ENCODE measurements at regions not wholly inside any gene's neighbourhood (a gene's known extent, or its start where the extent isn't known, plus 50 kb on each side); places are given as distances from the start of the nearest gene placed in this dataset.

DNA sequence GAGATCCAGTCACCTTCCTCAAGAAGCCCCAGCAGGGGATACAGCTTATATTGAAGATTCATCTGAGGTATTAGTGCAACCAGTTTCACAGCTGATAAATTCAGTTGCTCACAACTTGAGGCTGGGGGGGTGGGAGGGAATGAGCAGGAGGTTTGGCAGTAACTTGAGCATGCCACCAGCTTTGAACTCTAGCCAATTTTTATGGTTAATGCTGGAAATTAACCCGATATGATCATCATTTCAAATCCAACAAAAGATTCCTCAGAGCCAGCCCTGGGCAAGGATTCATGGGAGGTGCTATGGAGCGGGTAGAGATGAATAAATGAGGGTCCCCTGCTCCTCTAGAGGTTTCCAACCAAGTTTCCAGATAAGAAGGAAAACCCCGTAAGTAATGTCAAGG lies 73.1 kb upstream of the HES1 start:
- TF ChIP-seq POLR2AphosphoS5 (IDR thresholded peaks at IDR 0.05; ENCODE audit: insufficient read depth in 1 of 2, low read depth in 1 of 2): no peak
- TF ChIP-seq, protein P1, sequence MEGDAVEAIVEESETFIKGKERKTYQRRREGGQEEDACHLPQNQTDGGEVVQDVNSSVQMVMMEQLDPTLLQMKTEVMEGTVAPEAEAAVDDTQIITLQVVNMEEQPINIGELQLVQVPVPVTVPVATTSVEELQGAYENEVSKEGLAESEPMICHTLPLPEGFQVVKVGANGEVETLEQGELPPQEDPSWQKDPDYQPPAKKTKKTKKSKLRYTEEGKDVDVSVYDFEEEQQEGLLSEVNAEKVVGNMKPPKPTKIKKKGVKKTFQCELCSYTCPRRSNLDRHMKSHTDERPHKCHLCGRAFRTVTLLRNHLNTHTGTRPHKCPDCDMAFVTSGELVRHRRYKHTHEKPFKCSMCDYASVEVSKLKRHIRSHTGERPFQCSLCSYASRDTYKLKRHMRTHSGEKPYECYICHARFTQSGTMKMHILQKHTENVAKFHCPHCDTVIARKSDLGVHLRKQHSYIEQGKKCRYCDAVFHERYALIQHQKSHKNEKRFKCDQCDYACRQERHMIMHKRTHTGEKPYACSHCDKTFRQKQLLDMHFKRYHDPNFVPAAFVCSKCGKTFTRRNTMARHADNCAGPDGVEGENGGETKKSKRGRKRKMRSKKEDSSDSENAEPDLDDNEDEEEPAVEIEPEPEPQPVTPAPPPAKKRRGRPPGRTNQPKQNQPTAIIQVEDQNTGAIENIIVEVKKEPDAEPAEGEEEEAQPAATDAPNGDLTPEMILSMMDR (IDR thresholded peaks at IDR 0.05): no peak
